Endothelial cell (in vitro differentiated cells): ENCODE measurements at regions not wholly inside any gene's neighbourhood (a gene's known extent, or its start where the extent isn't known, plus 50 kb on each side); places are given as distances from the start of the nearest gene placed in this dataset.

ENCODE experiments used
- DNase-seq: peaks from one replicate; pipeline ENCODE4 v3.0.0; 2021; ENCODE audit warnings: low spot score
- H3K27ac Mint-ChIP-seq: one replicate; pipeline ENCODE4 v1.8.0; 2021; ENCODE audit warnings: mixed read lengths, inconsistent platforms; ENCODE audit not compliant: unreplicated experiment
- H3K27me3 Mint-ChIP-seq: one replicate; pipeline ENCODE4 v1.8.0; 2021; ENCODE audit warnings: mild to moderate bottlenecking, moderate library complexity, mixed read lengths, inconsistent platforms; ENCODE audit not compliant: unreplicated experiment
- H3K36me3 Mint-ChIP-seq: one replicate; pipeline ENCODE4 v1.8.0; 2021; ENCODE audit warnings: mild to moderate bottlenecking, low read depth, mixed read lengths, inconsistent platforms; ENCODE audit not compliant: unreplicated experiment
- H3K4me1 Mint-ChIP-seq: one replicate; pipeline ENCODE4 v1.8.0; 2021; ENCODE audit warnings: mild to moderate bottlenecking, mixed read lengths, inconsistent platforms; ENCODE audit not compliant: unreplicated experiment
- H3K4me3 Mint-ChIP-seq: one replicate; pipeline ENCODE4 v1.8.0; 2021; ENCODE audit warnings: mild to moderate bottlenecking, mixed read lengths, inconsistent platforms; ENCODE audit not compliant: unreplicated experiment
- H3K9me3 Mint-ChIP-seq: one replicate; pipeline ENCODE4 v1.8.0; 2021; ENCODE audit warnings: mixed read lengths, inconsistent platforms; ENCODE audit not compliant: unreplicated experiment
- CTCF ChIP-seq: fragments of 200-600 bp; sonication (generic); IDR thresholded peaks from one replicate; pipeline ENCODE4 v1.5.0; 2021; ENCODE audit warnings: antibody characterized with exemption; ENCODE audit not compliant: unreplicated experiment

GRCh38 chr3:194265996-194266964 lies 84.8 kb downstream of the CPN2 start:
- TF ChIP-seq CTCF, result no peak
- peaks cover 24% of the 10 kb centered on the region for H3K4me1 Mint-ChIP-seq
- H3K9me3 Mint-ChIP-seq, result no peaks in the 10 kb centered on the region
- H3K4me3 Mint-ChIP-seq, result no peak overlapping the region
- DNase-seq, result no peak
- H3K27ac Mint-ChIP-seq, result no peak overlapping the region
- no peaks in the 10 kb centered on the region for H3K36me3 Mint-ChIP-seq
- H3K27me3 Mint-ChIP-seq, result peaks cover 14% of the 10 kb centered on the region

DNA sequence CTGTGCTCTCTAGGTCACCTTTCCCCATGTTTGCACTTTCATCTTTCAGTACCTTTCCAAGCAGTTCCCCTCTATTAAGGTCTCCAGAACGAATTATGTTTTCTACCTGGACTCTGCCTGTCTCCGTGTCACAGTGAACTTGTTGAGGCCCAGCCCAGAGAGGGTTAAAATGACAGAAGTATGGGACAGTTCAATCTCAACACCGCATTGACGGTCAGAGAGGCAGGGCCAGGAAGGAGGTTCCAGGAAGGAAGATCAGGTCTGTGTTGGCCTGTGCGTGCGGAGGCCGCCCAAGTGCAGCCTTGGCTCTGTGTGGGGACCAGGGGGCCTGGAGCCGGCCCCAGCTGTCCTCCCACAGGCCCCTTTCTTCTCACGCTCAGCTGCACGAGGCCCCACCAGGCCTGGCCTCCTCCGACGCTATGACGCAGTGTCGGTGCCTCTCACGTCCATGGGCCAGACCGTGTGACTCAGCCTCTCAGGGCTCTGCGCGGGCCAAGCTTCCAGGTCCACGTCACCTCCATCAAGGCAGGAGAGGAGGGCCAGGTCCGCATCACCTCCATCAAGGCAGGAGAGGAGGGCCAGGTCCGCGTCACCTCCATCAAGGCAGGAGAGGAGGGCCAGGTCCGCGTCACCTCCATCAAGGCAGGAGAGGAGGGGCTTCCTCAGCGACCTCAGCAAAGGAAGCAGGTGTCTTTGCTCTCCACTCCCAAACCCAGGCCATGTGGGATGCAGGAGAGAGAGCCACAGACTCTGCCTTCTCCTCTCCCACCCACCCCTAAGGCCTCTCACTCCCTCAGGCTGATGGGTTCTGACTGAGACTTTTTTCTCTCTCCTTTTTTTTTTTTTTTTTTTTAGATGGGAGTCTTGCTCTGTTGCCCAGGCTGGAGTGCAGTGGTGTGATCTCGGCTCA lies 83.1 kb downstream of the CPN2 start:
- H3K4me3 Mint-ChIP-seq, result no peak overlapping the region
- no peaks in the 10 kb centered on the region for H3K9me3 Mint-ChIP-seq
- no peaks in the 10 kb centered on the region for H3K36me3 Mint-ChIP-seq
- H3K4me1 Mint-ChIP-seq, result peaks cover 30% of the 10 kb centered on the region
- no peak for DNase-seq
- H3K27ac Mint-ChIP-seq, result no peak overlapping the region
- peaks cover 11% of the 10 kb centered on the region for H3K27me3 Mint-ChIP-seq
- TF ChIP-seq CTCF, result no peak

- no peaks in the 10 kb centered on the region for H3K9me3 Mint-ChIP-seq
- TF ChIP-seq CTCF, result no peak
- no peak for DNase-seq
- H3K27ac Mint-ChIP-seq, result peak overlapping the region; percentile 14
- H3K4me1 Mint-ChIP-seq, result peaks cover 30% of the 10 kb centered on the region
- no peaks in the 10 kb centered on the region for H3K36me3 Mint-ChIP-seq
- H3K4me3 Mint-ChIP-seq, result no peak overlapping the region
- H3K27me3 Mint-ChIP-seq, result peaks cover 11% of the 10 kb centered on the region
Observed at GRCh38 chr3:194268654-194269512, 82.2 kb downstream of the CPN2 start.

- peaks cover under 1% of the 10 kb centered on the region for H3K36me3 Mint-ChIP-seq
- peaks cover 9% of the 10 kb centered on the region for H3K27me3 Mint-ChIP-seq
- no peaks in the 10 kb centered on the region for H3K9me3 Mint-ChIP-seq
- peaks cover 37% of the 10 kb centered on the region for H3K4me1 Mint-ChIP-seq
- no peak for DNase-seq
- no peak overlapping the region for H3K4me3 Mint-ChIP-seq
- peak; percentile 28 for TF ChIP-seq CTCF
- H3K27ac Mint-ChIP-seq, result no peak overlapping the region
Observed at GRCh38 chr3:194269610-194270145, 81.5 kb downstream of the CPN2 start.
